Eye (tissue), 1 donor: ENCODE measurements at regions not wholly inside any gene's neighbourhood (a gene's known extent, or its start where the extent isn't known, plus 50 kb on each side); places are given as distances from the start of the nearest gene placed in this dataset.
"Not testable (repeated sequence)": the region's sequence is repeated elsewhere in the genome, so short reads cannot be mapped to it uniquely, and the experiment has no call there.

Experiments
- DNase-seq: peaks from one replicate; pipeline ENCODE4 v3.0.0-alpha.2; 2015

DNA sequence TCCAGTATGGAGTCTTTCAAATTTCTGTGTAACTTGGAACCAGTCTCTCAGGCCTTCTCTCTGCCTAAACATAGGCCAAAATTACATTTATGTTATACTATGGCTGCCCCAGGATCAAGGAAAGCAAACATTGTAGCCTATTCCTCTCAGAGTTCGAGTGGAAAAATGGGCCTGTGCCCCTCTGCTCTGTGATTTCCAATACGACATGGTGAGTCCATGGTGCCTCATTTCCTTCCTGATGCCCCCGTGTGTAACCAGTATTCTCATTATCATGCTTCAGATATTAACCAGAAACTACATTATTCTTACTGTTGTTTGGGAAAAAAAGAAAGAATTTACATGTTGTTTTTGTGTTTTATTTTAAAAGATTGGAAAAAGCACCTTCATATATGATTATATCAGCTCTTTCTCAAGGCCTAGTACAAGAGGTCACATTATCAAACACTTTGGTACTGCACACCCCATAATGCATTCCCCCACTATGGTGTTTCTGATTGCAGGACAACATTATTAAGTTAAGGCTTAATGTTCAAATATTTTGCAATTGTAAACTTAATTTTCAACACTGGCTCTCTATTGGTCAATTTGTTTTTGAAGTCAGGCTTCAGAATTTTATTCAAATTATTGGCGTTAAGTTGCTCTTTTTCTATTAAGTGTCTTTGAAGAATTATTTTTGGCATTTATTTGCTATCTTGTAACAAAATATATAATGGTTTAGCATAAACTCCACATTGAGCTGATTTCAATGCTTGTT, 151.8 kb upstream of the SLC27A6 start:
- no peak for DNase-seq

GRCh38 chr5:128815201-128815600, 150.1 kb upstream of the SLC27A6 start:
- no peak for DNase-seq

GRCh38 chr5:128825826-128826225, 139.5 kb upstream of the SLC27A6 start:
- DNase-seq: no peak

DNA sequence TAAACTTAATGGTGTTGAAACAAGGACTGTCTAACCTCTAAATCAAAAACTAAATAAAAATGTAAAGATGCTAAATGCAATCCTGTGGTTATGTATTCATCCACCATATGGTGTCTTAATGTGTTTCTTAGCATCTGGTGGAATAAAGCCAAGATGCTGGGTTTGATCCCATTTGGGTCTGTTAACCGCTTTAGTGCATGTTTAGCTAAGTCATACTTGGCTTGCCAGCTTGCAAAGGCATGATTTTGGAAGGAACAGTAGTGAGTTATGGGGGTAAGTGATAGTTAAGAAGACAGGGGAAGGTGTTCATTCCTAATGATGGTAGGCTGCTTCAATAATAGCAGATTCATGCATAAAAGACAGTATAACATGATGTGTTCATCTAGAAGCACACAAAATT, 139.0 kb upstream of the SLC27A6 start:
- DNase-seq: no peak

DNA sequence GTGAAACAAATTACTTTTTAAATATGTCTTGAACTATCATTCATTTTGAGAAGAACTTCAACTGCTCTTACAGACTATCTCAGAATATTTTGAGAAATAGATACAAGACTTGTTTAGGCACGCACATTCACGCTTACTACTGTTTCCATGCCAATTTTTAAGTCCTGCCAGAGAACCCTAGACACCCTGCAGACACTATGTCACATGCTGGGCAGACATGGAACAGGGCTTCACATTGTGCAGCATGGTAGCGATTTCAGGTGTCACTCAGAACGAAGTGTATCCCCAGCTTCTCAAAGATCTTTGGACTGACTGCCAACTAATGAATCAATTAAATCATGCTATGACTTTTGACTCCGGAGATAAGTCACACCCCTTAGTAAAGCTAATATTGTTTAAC, 128.7 kb upstream of the SLC27A6 start:
- DNase-seq: no peak

- DNase-seq: peak; percentile 21
Measured at GRCh38 chr5:128838623-128839022, 126.7 kb upstream of the SLC27A6 start.

DNA sequence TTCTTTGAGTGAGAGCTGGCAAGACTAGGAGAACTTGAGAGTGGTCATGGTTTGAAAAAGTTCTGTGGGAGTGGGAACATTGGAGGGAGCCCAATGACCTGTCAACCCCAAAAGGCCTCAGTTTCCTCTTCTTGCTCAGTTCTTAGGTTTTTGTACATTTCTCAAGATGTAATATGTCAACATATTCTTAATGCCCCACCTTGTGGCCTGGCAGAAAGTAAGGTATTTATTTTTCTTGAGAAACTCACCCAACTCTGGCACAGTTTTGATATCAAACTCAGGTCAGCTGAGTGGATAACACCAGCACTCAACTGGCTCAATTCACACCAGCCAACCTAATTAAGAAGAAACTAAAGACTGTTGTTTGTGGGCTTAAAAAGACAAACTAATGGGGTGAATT, 123.0 kb upstream of the SLC27A6 start:
- no peak for DNase-seq

DNA sequence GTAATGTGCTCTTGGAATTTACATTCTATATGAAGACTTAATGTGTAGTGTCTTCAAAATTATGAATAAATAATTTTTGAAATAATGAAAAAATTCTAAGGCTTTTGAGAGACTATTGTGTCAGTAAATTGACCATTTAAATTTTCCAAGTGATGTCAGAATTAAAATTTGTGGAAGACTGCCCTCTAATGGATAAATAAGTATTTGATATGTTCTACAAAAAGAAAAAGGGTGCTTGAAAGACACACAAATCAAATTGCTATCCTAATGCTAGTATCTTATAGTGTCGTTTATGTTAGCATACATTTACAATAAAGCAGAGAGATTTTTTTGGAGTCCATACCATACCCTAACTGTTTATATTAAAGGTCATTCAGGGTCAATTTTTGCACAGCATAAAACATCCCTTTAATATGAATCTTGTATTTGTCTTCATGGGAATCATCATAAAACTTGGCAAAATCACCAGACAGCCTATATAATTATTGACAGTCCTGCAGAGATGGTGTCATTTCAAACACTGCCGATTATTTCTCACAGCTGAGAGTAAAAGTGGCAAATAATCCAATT, 120.8 kb upstream of the SLC27A6 start:
- DNase-seq: peak; percentile 70

- no peak for DNase-seq
Measured at GRCh38 chr5:128850049-128850448, 115.2 kb upstream of the SLC27A6 start.

DNA sequence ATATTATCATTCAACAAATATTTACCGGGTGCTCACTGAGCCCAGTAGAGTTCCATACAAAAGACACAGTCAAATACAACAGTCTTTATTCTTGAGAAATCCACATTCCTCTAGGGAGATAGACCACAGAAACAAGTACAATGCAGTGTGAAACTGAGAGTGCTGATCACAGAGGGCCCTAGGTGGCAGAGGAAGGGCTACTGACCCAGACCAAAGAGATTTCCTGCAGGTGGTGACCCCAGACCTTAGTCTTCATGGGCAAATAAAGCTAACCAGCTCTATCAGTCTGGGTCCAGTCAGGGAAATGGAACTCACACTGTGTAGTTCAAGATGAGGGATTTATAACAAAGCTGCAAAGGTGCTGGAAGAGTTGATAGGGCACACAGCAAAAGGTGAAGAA, 110.4 kb upstream of the SLC27A6 start:
- DNase-seq: no peak

DNA sequence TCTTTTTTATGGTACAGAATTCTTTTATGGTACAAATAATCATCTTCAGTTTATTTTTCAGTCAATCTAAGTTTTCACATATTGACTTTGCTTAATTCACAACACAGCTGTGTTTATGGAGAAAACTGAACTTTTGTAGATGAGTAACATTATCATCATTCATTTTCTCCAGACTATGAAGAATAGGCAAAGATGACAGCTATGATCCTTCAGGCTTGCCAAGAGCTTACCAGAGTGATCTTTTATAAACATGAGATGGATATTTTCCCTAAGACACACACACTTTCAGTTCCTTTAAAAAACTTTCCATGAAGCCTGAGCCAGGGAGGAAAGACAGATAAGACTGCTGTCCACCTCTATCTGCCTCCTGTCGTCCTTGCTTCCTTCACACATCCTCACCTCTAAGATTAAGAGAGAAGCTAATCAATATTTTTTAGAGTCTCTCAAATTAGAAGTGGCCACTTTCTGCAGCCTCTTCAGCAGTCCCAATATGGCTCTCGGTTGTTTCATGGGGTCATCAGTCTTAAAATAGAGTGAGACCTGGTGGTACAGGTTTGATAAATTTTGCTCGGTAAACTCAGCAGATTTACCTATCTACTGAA, 108.1 kb upstream of the SLC27A6 start:
- DNase-seq: no peak

- DNase-seq: no peak
Measured at GRCh38 chr5:128858995-128859394, 106.3 kb upstream of the SLC27A6 start.

DNA sequence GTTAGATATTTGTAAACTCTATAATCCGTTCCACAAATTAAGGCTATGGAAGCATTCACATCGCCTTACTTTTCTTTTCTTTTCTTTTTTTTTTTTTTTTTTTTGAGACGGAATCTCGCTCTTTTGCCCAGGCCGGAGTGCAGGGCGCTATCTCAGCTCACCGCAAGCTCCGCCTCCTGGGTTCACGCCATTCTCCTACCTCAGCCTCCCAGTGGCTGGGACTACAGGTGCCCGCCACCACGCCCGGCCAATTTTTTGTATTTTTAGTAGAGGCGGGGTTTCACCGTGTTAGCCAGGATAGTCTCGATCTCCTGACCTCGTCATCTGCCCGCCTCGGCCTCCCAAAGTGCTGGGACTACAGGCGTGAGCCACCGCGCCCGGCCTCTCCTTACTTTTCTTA, 104.1 kb upstream of the SLC27A6 start:
- DNase-seq: not testable (repeated sequence)

- no peak for DNase-seq
Measured at GRCh38 chr5:128869970-128870369, 95.3 kb upstream of the SLC27A6 start.

DNA sequence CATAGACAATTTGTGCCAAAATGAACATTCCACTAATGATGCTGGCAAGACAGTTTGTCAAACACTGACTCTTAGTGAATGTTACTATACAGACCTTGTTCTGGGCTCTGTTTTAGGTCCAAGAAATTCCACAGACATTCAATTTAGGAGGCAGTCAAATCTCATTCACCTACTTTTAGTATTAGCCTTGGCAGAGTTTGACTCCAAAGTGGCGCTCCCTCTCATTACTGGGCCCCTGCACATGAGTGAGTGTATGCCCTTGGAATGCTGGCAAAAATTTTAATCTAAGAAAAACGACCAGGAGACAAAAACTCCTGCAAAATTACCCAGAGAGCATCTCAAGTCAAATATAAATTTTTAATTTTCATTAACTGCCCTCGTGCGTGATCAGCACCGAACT, 94.9 kb upstream of the SLC27A6 start:
- DNase-seq: no peak

DNA sequence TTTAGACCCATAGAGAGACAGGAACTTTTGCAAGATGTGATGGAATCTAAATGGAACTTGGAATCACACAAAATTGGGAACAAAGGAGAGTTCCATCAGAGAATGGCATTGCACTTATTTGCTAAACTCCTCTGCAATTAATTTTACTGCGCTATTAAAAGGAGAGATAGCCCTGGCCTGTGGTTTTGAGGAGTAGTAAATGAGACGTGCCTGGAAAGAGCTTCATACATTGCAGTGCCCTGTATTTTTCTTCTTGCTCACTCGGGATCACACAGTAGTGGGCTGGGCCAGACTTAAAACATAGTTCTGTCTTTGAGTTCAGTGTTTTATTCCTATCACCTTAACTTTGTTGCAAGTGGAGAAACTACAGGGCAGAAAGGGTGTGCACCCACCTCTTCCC, 94.4 kb upstream of the SLC27A6 start:
- no peak for DNase-seq

DNA sequence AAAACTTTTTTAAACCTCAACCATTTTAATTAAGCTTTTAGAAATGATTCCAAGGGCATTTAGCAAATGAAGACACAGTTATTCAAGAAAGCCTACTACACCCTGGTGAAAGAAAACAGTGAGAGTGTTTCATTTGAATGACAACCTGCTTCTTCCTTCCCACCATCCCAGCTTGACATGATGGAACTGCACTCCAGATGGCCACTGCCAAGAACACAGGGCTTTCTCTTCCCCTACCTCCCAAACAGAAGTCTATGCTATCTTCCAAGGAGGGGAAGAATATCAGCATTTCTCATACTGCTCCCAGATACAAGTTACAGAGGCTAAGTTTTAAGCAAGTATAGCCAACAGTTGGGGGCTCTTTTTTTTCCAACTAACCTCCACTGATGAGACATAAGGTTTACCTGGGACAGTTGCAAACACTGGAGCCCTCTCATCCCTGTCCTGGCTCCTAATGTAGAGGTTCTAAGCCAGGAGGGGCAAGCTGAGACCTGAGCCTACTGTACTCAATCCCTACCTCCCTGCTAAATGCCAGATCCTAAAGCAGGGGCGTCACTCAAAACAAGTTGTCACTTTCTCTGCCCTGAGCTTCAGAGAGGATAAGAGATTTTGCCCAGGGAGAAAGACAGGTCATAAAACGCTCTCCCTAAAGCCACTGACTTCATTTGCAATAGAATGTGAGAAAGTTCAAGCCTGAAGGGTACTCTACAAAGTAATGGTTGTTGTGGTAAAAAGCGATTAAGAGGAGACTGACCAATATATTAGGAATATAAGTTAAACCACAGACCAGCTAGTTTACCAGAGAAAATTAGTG, 88.5 kb upstream of the SLC27A6 start:
- DNase-seq: no peak

DNA sequence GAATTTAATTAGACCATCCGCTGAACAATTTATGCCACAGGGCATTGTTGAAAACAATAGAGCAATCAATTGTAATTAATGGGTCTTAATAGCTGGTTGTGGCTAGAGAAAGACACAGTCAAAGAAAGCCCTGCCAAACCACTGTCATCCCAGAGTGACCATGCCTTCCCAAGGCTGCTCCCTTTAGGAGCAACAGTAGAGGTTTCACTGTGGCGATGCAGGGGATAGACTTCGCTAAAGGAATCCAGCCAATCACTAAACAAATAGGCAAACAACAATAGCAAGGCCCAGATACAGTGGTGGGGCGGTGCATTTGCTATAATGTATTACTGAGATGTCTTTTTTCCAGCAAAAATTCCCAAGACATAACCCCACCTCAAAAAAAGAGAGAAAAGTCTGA, 87.8 kb upstream of the SLC27A6 start:
- no peak for DNase-seq

GRCh38 chr5:128881502-128882018, 83.7 kb upstream of the SLC27A6 start:
- peak; percentile 43 for DNase-seq

DNA sequence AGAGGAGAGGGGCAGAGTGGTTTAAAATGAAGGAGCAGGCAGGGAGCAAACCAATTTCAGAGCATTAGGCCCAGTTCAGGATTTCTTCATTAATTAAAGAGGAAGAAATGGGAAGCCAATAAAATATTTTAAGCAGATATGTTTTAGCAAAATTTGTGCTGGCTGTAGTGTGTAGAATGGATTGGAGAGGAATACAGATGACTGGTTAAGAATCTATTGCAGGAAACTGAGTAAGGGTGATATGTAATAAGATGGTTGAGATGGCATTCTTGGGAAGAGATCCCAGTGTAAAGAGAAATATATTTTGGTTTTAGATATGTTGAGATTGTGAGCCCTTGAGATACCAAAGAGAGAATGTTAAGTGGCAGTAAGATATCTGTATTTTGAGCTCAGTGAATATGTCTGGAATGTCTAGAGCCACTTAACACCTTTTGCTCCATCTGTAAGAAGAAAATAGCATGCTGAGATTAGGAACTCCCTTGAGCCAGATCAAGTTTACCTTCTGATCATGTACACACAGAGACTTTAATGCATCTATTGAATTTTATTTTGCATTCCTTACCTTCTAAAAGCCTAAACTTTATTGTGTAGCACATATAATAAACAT, 79.5 kb upstream of the SLC27A6 start:
- no peak for DNase-seq

DNA sequence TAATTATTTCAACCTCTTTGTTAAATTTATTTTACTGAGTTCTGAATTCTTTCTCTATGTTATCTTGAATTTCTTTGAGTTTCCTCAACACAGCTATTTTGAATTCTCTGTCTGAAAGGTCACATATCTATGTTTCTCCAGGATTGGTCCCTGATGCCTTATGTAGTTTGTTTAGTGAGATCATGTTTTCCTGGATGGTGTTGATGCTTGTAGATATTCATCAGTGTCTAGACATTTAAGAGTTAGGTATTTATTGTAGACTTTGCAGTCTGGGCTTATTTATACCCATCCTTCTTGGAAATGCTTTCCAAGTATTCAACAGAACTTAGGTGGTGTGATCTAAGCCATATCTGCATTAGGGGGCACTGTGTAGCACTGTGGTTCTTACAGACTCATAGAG, 70.2 kb upstream of the SLC27A6 start:
- no peak for DNase-seq

GRCh38 chr5:128896675-128897074, 68.6 kb upstream of the SLC27A6 start:
- no peak for DNase-seq

DNA sequence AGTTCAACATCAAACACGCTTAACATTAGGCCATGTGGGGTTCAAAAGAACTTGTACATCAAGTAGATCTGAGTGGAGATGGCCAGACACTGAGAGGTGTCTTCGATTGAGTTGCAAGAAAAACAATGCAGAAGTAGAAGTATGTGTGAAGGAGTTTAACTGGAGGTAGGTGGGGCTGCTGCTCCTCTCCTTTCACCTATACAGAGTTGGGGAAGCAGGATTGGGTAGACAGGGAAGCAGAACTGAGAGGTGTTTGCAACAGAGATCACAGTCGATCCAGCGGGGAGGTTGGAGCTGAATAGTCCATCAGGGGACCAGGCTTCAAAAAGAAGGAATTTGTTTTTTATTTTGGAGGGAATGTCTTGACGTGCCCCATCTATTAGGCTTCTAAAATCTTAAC, 61.7 kb upstream of the SLC27A6 start:
- DNase-seq: no peak
